Liver (tissue), 3 donors: ENCODE measurements at regions not wholly inside any gene's neighbourhood (a gene's known extent, or its start where the extent isn't known, plus 50 kb on each side); places are given as distances from the start of the nearest gene placed in this dataset.

Source experiments
- CTCF ChIP-seq: fragments of 150-350 bp; IDR thresholded peaks from 2 replicates; pipeline ENCODE4 v1.5.1; 2017; ENCODE audit warnings: improper control_type of control experiment, low read depth, low read length; ENCODE audit not compliant: missing input control
- SP1 ChIP-seq: IDR thresholded peaks from 2 replicates; pipeline ENCODE4 v1.6.1; 2018; ENCODE audit warnings: antibody characterized with exemption, mild to moderate bottlenecking
- TAF1 ChIP-seq: conservative IDR thresholded peaks from 2 replicates; pipeline ENCODE4 v1.6.1; 2016; ENCODE audit warnings: antibody characterized with exemption, mild to moderate bottlenecking
- YY1 ChIP-seq: IDR thresholded peaks from 2 replicates; pipeline ENCODE4 v1.6.1; 2016; ENCODE audit warnings: antibody characterized with exemption, mild to moderate bottlenecking
- donor health status: healthy.
- donor health status: healthy.

- no peak for TF ChIP-seq YY1
- no peak for TF ChIP-seq SP1
- no peak for TF ChIP-seq CTCF
- no peak for TF ChIP-seq TAF1
These were observed 506.9 kb upstream of the ADAMTS9 start for GRCh38 chr3:65194744-65195143.
